SKM-1 (cell line): ENCODE measurements at regions not wholly inside any gene's neighbourhood (a gene's known extent, or its start where the extent isn't known, plus 50 kb on each side); places are given as distances from the start of the nearest gene placed in this dataset.
A peak's percentile ranks its signal among the peaks of the same experiment; 100 is the strongest.

Experiments
- DNase-seq: peaks from one replicate; lab custom pipeline; 2025; ENCODE audit not compliant: unreplicated experiment; lab: John Stamatoyannopoulos, UW

DNA sequence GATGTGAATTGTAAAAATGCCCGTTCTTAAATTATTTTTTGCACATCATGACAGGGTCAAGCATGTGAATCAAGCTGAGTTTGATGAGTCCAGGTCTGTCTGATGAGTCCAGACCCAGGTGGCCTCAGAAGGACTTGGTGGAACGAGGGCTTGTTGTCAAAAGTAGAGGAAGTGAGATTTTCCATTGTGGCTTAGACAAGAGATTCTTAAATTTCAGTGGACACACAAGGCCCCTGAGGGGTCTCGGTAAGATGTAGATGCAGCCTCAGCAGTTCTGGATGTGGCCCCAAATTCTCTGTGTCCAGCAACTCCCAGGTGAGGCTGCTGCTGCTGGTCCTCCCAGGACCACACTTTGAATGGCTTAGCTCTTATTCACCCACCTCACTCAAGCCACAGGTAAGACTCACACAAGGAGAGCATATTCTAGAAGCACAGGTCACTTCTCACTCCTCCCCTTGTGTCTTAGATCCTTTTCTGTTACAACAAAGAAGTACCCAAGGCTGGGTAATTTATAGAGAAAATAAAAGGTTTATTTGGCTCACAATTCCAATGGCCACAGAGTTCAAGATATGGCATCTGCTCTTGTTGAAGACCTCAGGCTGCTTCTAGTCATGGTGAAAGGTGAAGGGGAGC is 98.8 kb downstream of the GGTLC2 start:
- no peak for DNase-seq

DNA sequence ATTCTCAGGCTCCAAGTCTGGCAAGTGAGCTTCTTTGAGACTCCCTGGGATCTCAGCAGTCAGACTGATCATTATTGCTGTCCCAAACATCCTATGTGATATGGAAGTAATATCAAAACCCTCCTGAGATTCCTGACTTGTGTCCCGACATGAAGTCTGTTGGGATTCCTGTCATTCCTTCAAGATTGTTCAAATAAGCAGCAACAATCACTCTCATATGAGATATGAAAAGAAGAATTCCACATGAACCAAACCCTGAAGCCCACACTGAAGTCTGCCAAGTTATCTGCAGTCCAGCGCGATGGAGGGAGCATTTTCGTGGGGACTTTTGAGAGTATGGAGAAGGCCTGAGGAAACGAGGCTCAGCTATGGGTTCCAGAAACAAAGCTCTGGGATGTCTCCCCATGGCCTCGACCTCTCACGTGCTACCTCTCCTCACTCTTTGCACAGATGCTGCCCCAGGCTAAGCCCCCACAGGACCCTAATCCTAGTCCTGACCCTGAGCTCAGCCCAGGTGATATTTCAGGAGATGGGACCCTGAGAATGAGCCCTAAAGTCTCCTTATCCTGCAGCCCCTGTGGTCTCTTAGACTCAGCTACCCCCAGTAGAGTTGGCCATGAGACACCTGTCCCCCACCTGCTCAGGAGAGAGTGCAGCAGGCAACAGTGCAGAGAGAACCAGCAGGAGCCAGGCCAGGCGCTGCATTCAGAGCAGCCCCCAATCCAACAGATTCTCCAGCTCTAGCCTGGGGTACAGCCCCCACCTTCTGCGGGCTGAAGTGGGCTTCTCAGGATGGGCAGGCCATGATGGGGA is 100.2 kb downstream of the GGTLC2 start:
- no peak for DNase-seq

DNA sequence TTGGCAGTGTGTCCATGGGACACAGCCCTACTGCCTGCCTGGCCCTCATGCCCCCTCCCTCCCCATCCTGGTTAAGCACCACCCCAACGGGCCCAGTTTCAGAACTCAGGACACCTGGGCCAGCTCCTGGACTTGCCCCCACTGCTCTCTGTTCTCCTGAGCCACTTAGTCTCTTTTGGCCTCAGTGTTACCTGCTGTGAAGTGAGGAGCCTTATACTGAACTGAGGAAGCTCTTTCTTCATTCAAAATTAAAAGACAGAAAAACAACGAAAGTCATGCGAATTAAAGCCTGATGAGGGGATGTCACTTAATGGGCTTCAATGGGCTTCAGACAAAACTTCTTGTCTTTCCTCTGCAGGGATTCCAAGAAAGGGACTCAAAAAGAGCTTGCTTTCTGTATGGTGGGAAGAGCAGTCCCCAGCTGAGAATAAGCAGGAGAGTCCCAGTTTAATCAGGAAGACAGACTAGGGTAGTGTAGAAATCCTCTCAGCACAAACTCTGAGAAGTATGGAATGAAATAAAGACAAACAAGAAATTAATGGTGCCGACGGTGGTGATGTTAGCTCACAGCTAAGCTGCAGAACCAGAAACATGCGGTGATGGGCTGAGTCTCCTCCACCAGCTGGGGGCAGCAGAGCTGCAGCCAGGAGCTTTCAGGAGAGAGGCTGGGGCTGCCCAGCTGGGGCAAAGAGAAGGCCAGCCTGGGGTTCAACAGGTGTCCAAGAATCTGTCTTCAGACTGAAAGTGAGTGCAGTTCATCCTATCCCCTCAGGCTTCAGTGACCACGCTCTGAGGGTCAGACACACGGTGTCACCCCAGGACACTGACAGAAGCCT is 101.0 kb downstream of the GGTLC2 start:
- peak; percentile 38 for DNase-seq

DNA sequence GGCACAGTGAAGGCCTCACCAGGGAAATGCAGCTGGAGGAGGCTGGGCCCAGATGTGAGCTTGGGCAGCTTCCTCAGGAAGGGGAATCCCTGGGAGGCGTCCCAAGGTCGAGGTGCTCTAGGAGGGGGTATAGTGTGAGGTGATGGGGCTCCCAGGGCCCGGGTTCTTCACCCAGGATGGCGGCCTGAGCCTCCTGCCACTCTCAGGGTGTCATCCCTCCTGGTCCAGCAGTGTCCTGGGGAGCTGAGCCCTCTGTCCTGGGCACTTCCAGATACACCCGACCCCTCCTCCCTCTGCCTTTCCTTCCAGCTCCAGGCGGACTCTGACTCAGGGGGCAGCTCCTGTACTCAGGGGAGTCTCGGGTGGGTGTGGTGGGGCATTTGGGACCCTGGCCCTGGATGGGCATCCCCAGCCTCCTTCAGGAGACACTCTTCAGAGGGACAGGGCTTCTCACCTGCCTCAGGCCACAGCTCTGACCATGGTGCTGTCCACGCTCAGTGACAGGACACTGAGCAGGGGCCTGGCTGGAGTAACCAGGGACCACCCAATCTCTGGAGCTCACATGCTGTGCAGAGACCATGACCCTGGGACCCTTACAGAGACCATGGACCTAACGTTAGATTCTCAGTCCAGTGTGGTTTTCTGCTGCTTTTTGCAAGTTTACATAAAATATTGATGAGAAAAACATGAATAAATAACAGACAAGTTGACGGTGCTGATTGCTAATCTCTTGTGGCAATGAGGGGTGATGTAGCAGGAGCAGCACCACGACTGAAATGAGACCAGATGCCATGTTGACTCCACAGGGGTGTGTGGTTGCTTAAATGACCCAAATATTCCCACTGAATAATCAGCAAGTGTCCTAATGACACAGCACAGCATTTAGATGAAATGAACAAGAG is 101.9 kb downstream of the GGTLC2 start:
- no peak for DNase-seq

DNA sequence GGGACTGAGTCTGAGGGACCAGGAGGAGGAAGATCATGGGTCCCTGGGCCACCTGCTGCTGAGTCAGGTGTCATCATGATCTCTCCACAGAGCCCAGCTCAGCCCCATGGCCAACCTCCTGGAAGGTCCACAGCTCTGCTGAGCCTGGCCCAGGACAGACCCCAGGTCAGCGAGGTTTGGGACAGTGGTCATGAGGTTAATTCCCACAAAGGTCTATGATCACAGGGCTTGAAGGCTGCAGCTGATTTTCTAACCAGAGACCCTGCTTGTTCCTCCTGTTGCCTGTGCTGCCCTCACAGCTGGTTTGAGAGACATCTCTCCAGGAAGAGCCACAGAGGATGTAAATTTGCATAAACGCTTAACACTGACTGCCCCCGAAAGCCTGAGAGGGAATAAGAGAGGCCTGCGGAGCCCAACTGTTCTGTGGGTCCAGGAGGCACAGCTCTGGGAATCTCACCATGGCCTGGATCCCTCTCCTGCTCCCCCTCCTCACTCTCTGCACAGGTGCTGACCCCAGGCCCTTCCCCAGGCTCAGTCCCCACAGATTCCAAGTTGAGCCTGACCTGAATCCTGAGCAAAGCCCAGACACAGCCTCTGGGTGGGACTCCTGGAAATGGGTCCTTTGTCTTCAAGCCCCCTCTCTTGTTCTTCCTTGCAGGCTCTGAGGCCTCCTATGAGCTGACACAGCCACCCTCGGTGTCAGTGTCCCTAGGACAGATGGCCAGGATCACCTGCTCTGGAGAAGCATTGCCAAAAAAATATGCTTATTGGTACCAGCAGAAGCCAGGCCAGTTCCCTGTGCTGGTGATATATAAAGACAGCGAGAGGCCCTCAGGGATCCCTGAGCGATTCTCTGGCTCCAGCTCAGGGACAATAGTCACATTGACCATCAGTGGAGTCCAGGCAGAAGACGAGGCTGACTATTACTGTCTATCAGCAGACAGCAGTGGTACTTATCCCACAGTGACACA is 102.8 kb downstream of the GGTLC2 start:
- DNase-seq: no peak

DNA sequence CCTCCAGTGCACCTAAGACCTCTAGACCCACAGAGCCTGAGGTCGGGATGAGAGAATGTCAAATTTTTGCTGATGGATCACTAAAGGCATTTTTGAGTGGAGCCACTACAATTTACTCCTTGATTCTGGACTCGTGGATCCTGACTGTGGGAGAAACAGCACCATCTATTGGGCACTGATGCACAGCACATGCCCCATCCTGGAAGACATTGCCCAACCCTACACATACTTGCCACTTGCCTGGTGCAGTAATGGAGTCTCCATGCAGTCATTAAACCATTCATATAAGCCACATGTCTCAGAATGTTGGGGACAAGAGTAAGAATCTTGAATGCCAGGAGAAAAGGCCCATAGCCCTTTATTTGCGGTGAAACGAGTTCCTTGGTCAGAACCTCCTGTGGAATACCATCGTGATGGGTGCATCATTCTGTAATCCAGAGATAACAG is 103.9 kb downstream of the GGTLC2 start:
- DNase-seq: peak; percentile 35

DNA sequence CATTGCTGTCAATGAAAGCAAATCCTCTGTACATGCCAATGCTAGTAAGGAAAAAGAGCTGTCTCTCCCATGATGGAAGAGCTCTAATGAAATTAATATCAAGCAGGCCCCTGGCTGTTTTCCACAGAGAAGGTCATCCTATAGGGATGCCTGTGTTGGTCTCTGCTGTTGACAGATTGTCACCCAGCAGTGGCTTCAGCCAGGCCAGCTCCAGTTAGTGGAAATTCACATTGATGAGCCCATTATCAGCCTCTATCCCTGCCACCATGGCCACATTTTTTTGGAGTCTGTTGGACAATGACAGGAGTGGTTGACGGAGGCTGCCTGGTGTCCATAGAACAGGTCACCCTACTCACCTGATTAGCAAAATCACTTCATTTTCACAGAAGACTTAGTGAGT is 104.3 kb downstream of the GGTLC2 start:
- no peak for DNase-seq

DNA sequence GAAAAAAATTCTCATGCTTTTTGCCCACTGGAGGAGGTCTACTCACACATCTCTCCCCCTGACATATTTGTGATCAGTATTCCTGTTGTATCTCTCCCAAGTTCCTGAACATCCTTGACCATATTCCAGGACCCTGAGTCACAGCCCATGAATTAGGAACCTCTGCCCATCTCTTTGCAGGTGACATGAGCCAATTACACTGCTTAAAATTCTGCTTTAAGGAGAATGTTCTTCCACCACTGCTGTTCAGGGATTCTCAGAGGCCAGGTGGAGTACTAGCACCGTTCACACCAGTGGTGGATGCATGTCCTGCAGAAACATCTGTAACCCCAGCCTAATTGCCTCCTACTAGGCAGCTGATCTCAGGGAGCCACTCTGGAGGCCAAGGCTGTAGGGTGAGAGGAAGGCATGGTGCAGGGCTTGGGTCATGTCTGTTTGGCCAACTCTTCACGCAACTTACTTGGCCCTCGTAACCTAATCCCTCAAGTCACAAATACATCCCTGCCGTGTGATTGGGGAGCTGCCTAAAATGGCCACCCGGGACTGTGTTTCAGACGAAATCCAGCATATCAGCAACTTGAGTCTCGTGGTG is 104.8 kb downstream of the GGTLC2 start:
- DNase-seq: no peak

DNA sequence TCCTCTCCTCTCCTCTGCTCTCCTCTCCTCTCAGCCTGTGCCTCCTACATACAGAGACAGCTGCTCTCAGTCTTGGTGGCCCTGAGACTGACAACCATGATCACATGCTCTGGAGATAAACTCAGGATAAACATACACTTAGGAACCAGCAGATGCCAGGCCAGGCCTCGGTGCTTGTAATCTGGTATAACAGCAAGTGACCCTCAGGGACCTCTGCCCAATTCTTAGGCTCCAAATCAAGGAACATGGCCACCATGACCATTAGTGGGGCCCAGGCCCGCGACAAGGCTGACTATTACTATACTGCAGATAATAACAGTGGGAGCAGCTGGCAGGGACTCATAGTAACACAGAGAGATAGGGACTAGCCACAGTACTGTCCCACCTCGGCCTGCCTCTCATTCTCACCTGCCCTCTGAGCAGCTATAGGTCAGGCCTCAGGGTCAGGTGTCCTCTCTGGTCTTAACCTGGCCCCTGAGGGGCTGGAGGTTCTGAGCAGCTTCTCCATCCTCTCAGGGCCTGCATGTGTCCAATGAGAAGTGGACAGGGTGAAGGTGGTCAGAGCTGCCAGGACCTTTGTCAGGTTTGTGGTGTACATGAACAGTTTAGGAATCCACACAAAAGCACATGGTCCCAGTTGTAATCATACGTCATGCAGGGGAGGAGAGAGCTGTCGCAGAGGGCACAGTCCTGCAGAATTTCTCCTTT is 106.1 kb downstream of the GGTLC2 start:
- no peak for DNase-seq

DNA sequence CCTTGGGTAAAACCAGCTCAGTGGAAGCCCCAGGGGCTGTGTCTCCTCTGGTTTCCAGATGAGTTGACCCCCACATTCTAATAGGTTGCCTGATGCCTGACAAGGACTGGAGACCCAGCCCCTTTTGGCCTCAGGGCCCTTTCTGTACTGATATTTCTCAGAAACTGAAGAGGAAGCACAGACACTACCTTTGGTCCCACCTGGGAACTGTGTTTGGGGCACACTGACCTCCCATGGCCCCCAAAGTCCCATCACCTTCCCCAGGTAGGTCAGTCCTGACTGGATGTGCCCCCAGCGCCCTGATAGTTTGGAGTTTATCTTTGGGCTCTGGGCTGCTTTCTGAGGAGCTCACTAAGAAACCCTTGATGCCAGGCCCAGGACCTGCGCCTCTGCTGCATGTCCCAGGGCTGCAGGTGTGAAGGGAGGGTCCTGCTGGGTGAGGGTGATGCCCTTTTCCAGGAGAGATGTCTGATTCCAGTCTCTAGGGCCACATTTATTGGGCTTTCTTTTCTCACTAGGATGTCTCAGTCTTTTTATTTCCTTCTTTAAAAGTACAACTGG is 106.7 kb downstream of the GGTLC2 start:
- DNase-seq: no peak

DNA sequence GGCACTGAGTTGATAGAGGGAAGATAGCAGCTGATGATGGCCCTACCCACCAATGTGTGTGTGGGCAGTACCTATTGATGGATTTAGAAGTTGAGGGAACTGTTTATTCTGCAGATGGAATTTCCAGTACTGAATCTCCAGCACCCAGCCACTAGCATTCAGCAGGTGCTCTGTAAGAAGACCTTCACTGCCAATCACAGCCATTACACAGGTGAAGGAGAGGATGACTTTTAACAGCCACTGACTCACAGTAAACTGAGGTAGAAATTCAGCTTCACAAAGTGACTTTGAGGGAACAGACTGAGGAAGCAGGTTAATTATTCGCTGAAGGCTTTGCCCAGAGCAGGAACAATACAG is 107.8 kb downstream of the GGTLC2 start:
- DNase-seq: no peak

DNA sequence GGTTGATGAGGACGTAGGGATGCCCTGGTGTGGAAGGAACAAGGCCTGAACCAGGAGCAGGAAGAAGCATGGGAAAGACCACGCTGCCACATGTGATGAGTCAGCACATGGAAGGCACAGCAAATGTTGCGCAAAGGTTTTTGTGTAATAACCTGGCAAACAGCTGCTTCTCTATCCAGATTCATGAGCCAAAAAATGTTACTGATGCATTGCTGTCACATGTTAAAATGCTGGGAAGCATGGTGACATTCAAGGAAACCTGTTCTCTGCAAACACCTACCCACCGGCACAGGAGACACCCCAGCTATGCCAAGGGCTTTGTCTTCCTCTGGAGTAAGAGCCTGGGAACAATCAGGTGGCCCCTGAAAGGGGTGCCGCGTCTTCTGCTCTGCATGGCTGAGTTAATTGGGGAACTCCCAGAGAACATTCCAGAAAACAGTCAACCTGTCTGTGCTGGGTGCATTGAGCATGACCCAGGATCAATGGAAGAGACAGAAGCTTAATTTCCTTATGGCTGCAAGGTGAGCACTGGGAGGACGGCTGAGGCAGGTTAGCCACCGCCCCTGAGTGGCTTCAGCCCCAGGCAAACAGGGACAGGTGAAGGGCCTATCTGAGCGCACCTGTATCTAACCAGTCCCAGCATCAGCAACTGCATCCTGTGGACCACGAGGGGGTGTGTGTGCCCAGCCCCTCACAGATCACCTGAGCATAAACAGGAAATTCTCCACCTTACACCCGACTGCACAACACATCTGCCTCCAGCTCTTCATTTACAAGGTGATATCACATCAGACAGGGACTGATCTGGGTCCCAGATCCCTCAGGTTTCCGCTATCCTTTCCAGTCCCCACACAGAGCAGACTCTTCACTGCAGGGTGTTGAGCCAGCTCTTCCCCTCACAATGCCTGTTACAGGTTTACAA is 108.4 kb downstream of the GGTLC2 start:
- DNase-seq: peak; percentile 45

DNA sequence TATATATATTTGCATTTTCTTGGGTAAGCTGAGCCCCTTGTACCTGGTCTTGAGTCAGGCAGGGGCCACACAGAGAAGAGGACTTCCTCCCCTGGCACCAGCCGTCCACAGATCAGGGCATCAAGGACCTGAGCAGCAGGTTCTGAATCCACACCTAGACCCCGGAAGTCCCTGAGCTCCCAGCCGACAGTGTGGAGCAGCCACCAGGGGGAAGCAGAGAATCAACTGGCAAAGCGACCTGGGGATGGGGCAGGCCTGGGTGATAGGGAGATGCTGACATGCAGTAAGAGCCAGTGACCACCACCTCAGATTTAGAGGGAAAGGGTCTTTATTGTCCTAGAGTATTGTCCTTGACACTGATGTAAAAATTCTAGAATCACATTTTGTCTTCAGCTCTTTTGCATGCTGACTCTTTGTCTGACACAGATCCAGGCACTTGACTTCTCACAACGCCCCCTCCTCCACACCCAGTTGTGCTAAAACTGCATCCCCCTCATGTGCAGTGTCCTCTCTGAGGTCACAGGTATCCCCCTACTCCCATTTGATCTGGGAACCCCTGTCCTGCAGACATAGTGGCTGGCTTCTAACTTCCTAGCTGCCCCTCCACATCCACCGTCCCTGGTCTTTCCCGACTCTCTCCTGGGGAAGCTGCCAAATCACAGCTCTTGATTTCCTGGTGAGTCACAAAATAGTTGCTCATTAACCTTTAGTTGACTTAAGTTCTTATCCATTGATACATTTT is 109.3 kb downstream of the GGTLC2 start:
- peak; percentile 72 for DNase-seq

DNA sequence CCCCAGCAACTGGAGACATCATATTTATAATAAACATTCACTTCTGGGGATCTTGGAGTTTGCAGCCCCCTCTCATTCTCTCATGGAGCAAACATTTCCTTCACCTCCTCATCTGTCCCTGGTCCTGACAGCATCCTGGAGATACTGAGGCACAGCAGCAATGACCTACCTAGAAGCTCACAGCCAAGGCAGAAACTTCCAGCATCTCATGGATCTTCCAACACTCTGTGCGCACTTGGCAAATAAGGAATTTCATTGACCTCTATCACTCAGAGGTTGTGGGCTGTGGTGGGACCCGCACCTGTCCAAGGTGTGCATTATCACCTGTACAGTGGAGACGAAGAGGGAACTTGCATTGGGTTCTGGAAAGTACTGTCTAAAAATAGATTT is 109.8 kb downstream of the GGTLC2 start:
- no peak for DNase-seq

DNA sequence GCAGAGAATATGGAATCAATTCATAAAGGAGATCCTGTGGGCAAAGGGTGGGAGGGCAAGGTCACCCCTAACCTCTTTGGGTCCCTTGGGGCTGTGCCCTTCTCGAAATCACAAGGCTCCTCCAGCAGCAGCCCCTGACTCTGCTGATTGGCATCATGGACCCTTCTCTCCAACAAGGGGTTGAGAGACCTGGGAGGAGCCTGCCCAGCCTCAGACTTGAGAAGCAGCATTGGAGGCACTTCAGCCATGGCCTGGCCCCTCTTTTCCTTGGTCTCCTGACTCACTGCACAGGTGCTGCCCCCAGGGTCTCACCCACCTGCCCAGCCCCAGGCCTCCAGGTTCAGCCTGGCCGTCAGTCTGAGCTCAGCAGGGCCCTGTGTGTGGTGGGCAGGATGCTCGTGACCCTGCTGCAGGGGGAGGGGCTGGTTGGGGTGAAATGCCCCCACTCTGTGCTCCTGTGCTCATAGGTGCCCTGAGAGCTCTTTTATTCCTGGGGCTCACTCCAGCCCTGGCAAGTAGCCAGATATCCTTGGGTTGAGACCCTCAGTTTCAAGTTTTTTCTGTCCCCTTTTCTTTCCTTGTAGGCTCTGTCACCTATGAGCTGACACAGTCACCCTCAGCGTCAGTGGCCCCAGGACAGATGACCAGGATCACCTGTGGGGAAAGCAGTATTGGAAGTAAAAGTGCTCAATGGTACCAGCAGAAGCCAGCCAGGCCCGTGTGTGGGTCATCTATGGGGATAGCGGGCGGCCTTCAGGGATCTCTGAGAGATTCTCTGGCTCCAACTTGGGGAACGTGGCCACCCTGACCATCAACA is 110.8 kb downstream of the GGTLC2 start:
- DNase-seq: no peak

DNA sequence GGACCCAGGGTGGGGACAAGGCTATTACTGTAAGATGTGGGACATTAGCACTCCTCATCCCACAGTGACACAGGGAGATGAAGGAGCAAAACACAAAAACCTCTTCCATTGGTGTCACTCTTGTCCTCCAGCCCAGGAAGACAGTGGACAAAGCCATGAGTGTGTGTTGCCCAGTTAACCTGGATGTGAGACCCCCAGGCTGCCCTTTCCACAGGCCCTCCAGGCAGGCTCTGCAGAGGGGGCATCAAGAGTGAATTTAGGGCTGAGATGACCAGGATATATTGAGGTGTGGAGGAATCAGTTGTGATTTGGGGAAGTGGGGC is 111.3 kb downstream of the GGTLC2 start:
- no peak for DNase-seq
